Stomach (tissue), 4 donors: ENCODE measurements at regions not wholly inside any gene's neighbourhood (a gene's known extent, or its start where the extent isn't known, plus 50 kb on each side); places are given as distances from the start of the nearest gene placed in this dataset.

Experiments
- EP300 ChIP-seq: sonication (generic); formaldehyde crosslinking; IDR thresholded peaks from one replicate; pipeline ENCODE4 v1.6.1; 2017; ENCODE audit warnings: antibody characterized with exemption
- POLR2A ChIP-seq, 4 donors: fragments of 450-650 bp; IDR thresholded peaks; one replicate each; pipeline ENCODE4 v1.6.1; 2016; ENCODE audit warnings: antibody characterized with exemption in 4 of 4, control low read depth in 2 of 4, mild to moderate bottlenecking in 1 of 4, moderate library complexity in 1 of 4
- POLR2AphosphoS5 ChIP-seq, 3 donors: sonication (generic); formaldehyde crosslinking; IDR thresholded peaks; one replicate each; pipeline ENCODE4 v1.6.1; 2016; ENCODE audit warnings: antibody characterized with exemption in 3 of 3
- TF ChIP-seq, protein P1 (sequence below), 7 experiments: fragments of 450-650 bp in 4 of 7; fragments of 200-600 bp in 3 of 7; sonication (generic) in 3 of 7; IDR thresholded peaks; one replicate each; pipeline ENCODE4 v1.5.1; 2016 to 2019; ENCODE audit warnings: antibody characterized with exemption in 7 of 7, control low read depth in 2 of 7, mild to moderate bottlenecking in 1 of 7

GRCh38 chr6:40948570-40948969, 90.5 kb downstream of the UNC5CL start:
- TF ChIP-seq POLR2A (IDR thresholded peaks at IDR 0.05) (no peak), POLR2AphosphoS5 (IDR thresholded peaks at IDR 0.05) (no peak), EP300 (no peak)
- TF ChIP-seq, protein P1, sequence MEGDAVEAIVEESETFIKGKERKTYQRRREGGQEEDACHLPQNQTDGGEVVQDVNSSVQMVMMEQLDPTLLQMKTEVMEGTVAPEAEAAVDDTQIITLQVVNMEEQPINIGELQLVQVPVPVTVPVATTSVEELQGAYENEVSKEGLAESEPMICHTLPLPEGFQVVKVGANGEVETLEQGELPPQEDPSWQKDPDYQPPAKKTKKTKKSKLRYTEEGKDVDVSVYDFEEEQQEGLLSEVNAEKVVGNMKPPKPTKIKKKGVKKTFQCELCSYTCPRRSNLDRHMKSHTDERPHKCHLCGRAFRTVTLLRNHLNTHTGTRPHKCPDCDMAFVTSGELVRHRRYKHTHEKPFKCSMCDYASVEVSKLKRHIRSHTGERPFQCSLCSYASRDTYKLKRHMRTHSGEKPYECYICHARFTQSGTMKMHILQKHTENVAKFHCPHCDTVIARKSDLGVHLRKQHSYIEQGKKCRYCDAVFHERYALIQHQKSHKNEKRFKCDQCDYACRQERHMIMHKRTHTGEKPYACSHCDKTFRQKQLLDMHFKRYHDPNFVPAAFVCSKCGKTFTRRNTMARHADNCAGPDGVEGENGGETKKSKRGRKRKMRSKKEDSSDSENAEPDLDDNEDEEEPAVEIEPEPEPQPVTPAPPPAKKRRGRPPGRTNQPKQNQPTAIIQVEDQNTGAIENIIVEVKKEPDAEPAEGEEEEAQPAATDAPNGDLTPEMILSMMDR (IDR thresholded peaks at IDR 0.05): no peak
